WTC11 (cell line): ENCODE measurements at regions not wholly inside any gene's neighbourhood (a gene's known extent, or its start where the extent isn't known, plus 50 kb on each side); places are given as distances from the start of the nearest gene placed in this dataset.

Experiments used
- AFF4 ChIP-seq: sonication (generic); formaldehyde crosslinking; IDR thresholded peaks from 2 replicates; pipeline ENCODE4 v1.8.1; 2023; ENCODE audit warnings: mild to moderate bottlenecking, missing genetic modification reagents, borderline replicate concordance
- CREM ChIP-seq: sonication (generic); formaldehyde crosslinking; IDR thresholded peaks from 2 replicates; pipeline ENCODE4 v1.8.1; 2022; ENCODE audit warnings: mild to moderate bottlenecking, missing genetic modification reagents, moderate library complexity
- CTCF ChIP-seq: fragments of 200-600 bp; IDR thresholded peaks from 2 replicates; pipeline ENCODE4 v1.8.0; 2022; ENCODE audit warnings: antibody characterized with exemption
- ESRRA ChIP-seq: sonication (generic); formaldehyde crosslinking; IDR thresholded peaks from 2 replicates; pipeline ENCODE4 v1.8.1; 2022; ENCODE audit warnings: mild to moderate bottlenecking, missing genetic modification reagents, borderline replicate concordance
- KAT7 ChIP-seq: sonication (generic); formaldehyde crosslinking; IDR thresholded peaks from 2 replicates; pipeline ENCODE4 v1.8.1; 2023; ENCODE audit warnings: missing genetic modification reagents, mild to moderate bottlenecking, borderline replicate concordance
- MAX ChIP-seq: sonication (generic); formaldehyde crosslinking; IDR thresholded peaks from 2 replicates; pipeline ENCODE4 v1.8.0; 2022; ENCODE audit warnings: mild to moderate bottlenecking, missing genetic modification reagents
- NR1H2 ChIP-seq: sonication (generic); formaldehyde crosslinking; IDR thresholded peaks from 2 replicates; pipeline ENCODE4 v1.9.0; 2021; ENCODE audit warnings: mild to moderate bottlenecking, moderate library complexity, missing genetic modification reagents
- SMAD4 ChIP-seq: sonication (generic); formaldehyde crosslinking; IDR thresholded peaks from 2 replicates; pipeline ENCODE4 v1.8.0; 2022; ENCODE audit warnings: mild to moderate bottlenecking, missing genetic modification reagents
- STAT6 ChIP-seq: sonication (generic); formaldehyde crosslinking; conservative IDR thresholded peaks from 2 replicates; pipeline ENCODE4 v1.8.1; 2023; ENCODE audit warnings: mild to moderate bottlenecking, low read depth, missing genetic modification reagents, moderate library complexity
- TEAD4 ChIP-seq: sonication (generic); formaldehyde crosslinking; IDR thresholded peaks from 2 replicates; pipeline ENCODE4 v1.8.0; 2022; ENCODE audit warnings: mild to moderate bottlenecking, missing genetic modification reagents
- TF ChIP-seq, protein P1 (sequence below): sonication (generic); formaldehyde crosslinking; IDR thresholded peaks from 2 replicates; pipeline ENCODE4 v1.8.1; 2023; ENCODE audit warnings: mild to moderate bottlenecking, missing genetic modification reagents, moderate library complexity
- TF ChIP-seq, protein P2 (sequence below): sonication (generic); formaldehyde crosslinking; conservative IDR thresholded peaks from 2 replicates; pipeline ENCODE4 v1.8.1; 2022; ENCODE audit warnings: mild to moderate bottlenecking, missing genetic modification reagents
- TF ChIP-seq, protein P3 (sequence below): sonication (generic); formaldehyde crosslinking; IDR thresholded peaks from 2 replicates; pipeline ENCODE4 v1.8.0; 2023; ENCODE audit warnings: missing genetic modification reagents
- TF ChIP-seq, protein P4 (sequence below): sonication (generic); formaldehyde crosslinking; IDR thresholded peaks from 2 replicates; pipeline ENCODE4 v1.8.0; 2022; ENCODE audit warnings: mild to moderate bottlenecking, missing genetic modification reagents

GRCh38 chr3:15989419-15989818, 185.1 kb upstream of the GALNT15 start:
- TF ChIP-seq CREM (CRISPR knock-in tag): no peak
- no peak for TF ChIP-seq CTCF
- TF ChIP-seq, protein P1, sequence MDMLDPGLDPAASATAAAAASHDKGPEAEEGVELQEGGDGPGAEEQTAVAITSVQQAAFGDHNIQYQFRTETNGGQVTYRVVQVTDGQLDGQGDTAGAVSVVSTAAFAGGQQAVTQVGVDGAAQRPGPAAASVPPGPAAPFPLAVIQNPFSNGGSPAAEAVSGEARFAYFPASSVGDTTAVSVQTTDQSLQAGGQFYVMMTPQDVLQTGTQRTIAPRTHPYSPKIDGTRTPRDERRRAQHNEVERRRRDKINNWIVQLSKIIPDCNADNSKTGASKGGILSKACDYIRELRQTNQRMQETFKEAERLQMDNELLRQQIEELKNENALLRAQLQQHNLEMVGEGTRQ (CRISPR knock-in tag): no peak
- TF ChIP-seq KAT7 (CRISPR knock-in tag): no peak
- TF ChIP-seq STAT6 (CRISPR knock-in tag): no peak
- no peak for TF ChIP-seq NR1H2 (CRISPR knock-in tag)
- TF ChIP-seq ESRRA (CRISPR knock-in tag): no peak
- no peak for TF ChIP-seq AFF4 (CRISPR knock-in tag)
- TF ChIP-seq, protein P2, sequence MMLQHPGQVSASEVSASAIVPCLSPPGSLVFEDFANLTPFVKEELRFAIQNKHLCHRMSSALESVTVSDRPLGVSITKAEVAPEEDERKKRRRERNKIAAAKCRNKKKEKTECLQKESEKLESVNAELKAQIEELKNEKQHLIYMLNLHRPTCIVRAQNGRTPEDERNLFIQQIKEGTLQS (CRISPR knock-in tag): no peak
- no peak for TF ChIP-seq SMAD4
- TF ChIP-seq, protein P3, sequence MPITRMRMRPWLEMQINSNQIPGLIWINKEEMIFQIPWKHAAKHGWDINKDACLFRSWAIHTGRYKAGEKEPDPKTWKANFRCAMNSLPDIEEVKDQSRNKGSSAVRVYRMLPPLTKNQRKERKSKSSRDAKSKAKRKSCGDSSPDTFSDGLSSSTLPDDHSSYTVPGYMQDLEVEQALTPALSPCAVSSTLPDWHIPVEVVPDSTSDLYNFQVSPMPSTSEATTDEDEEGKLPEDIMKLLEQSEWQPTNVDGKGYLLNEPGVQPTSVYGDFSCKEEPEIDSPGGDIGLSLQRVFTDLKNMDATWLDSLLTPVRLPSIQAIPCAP (CRISPR knock-in tag): no peak
- TF ChIP-seq, protein P4, sequence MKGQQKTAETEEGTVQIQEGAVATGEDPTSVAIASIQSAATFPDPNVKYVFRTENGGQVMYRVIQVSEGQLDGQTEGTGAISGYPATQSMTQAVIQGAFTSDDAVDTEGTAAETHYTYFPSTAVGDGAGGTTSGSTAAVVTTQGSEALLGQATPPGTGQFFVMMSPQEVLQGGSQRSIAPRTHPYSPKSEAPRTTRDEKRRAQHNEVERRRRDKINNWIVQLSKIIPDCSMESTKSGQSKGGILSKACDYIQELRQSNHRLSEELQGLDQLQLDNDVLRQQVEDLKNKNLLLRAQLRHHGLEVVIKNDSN: no peak
- no peak for TF ChIP-seq TEAD4 (CRISPR knock-in tag)
- no peak for TF ChIP-seq MAX (CRISPR knock-in tag)
